ENCODE measurements at regions not wholly inside any gene's neighbourhood (a gene's known extent, or its start where the extent isn't known, plus 50 kb on each side); places are given as distances from the start of the nearest gene placed in this dataset.

GRCh38 chr14:55976655-55977054, 141.6 kb upstream of the PELI2 start:
- no peak overlapping the region for H3K14ac ChIP-seq (ENCODE audit: low read length)
- no peak overlapping the region for H3K4me3 ChIP-seq (ENCODE audit: low read depth, low read length)
- no peak overlapping the region for H4K12ac ChIP-seq (ENCODE audit: low read depth, low read length)

GRCh38 chr14:55977392-55978150, 140.6 kb upstream of the PELI2 start:
- no peak for DNase-seq
- H3K9ac ChIP-seq (ENCODE audit: low read length) = no peak overlapping the region
- no peak overlapping the region for H4K91ac ChIP-seq (ENCODE audit: low read depth, low read length)
- no peak overlapping the region for H3K18ac ChIP-seq (ENCODE audit: low read length)
- H3K36me3 ChIP-seq (ENCODE audit: control insufficient read depth in 1 of 2, insufficient read depth in 2 of 2, low read length in 2 of 2) = no peaks in the 10 kb centered on the region
- H4K12ac ChIP-seq (ENCODE audit: low read depth, low read length) = no peak overlapping the region
- H3K23ac ChIP-seq (ENCODE audit: low read length) = no peak overlapping the region
- no peak overlapping the region for H2BK120ac ChIP-seq (ENCODE audit: insufficient read depth, low read length, poor library complexity)
- WGBS (ENCODE audit: extremely low coverage, insufficient coverage, insufficient read length) = no CpG with 5 or more reads among the region's 4 CpGs
- no peak overlapping the region for H3K14ac ChIP-seq (ENCODE audit: low read length)
- H3K79me1 ChIP-seq (ENCODE audit: low read length) = no peaks in the 10 kb centered on the region
- H3K4me3 ChIP-seq (ENCODE audit: low read depth, low read length) = no peak overlapping the region
- H3K9me3 ChIP-seq (ENCODE audit: insufficient read depth, low read depth, low read length) = no peaks in the 10 kb centered on the region
- no peak overlapping the region for H3K4me2 ChIP-seq (ENCODE audit: low read length)
- H2AFZ ChIP-seq (ENCODE audit: insufficient read depth, low read length, poor library complexity) = no peak overlapping the region
- no peaks in the 10 kb centered on the region for H3K27me3 ChIP-seq (ENCODE audit: insufficient read depth, low read length)
- H3K4me1 ChIP-seq (ENCODE audit: control insufficient read depth in 1 of 2, insufficient read depth in 2 of 2, low read length in 2 of 2) = peaks cover 0 to 5% of the 10 kb centered on the region in 2 experiments
- no peak overlapping the region for H2BK12ac ChIP-seq (ENCODE audit: low read length)
- H2AK5ac ChIP-seq (ENCODE audit: low read length) = no peak overlapping the region
- H3K79me2 ChIP-seq (ENCODE audit: control insufficient read depth, insufficient read depth, low read length, poor library complexity) = no peaks in the 10 kb centered on the region
- no peak overlapping the region for H3K27ac ChIP-seq (ENCODE audit: low read depth, low read length)
- H3K4ac ChIP-seq (ENCODE audit: low read depth, low read length) = no peak overlapping the region
- H2BK5ac ChIP-seq (ENCODE audit: low read depth, low read length, poor library complexity) = no peak overlapping the region
- H4K8ac ChIP-seq (ENCODE audit: low read depth, low read length) = no peak overlapping the region

More at GRCh38 chr14:55976655-55977054, 141.6 kb upstream of the PELI2 start:
- Histone ChIP-seq H2AK5ac (ENCODE audit: low read length) (no peak overlapping the region), H3K27me3 (ENCODE audit: insufficient read depth, low read length) (no peaks in the 10 kb centered on the region), H3K79me1 (ENCODE audit: low read length) (no peaks in the 10 kb centered on the region), H3K79me2 (ENCODE audit: control insufficient read depth, insufficient read depth, low read length, poor library complexity) (no peaks in the 10 kb centered on the region), H3K18ac (ENCODE audit: low read length) (no peak overlapping the region), H2AFZ (ENCODE audit: insufficient read depth, low read length, poor library complexity) (no peak overlapping the region), H4K8ac (ENCODE audit: low read depth, low read length) (no peak overlapping the region), H2BK5ac (ENCODE audit: low read depth, low read length, poor library complexity) (no peak overlapping the region), H2BK120ac (ENCODE audit: insufficient read depth, low read length, poor library complexity) (no peak overlapping the region), H3K23ac (ENCODE audit: low read length) (no peak overlapping the region), H3K4me2 (ENCODE audit: low read length) (no peak overlapping the region), H3K36me3 (ENCODE audit: control insufficient read depth in 1 of 2, insufficient read depth in 2 of 2, low read length in 2 of 2) (no peaks in the 10 kb centered on the region), H4K91ac (ENCODE audit: low read depth, low read length) (no peak overlapping the region), H2BK12ac (ENCODE audit: low read length) (no peak overlapping the region), H3K4me1 (ENCODE audit: control insufficient read depth in 1 of 2, insufficient read depth in 2 of 2, low read length in 2 of 2) (peaks cover 0 to 5% of the 10 kb centered on the region in 2 experiments), H3K9ac (ENCODE audit: low read length) (no peak overlapping the region), H3K27ac (ENCODE audit: low read depth, low read length) (no peak overlapping the region), H3K9me3 (ENCODE audit: insufficient read depth, low read depth, low read length) (no peaks in the 10 kb centered on the region), H3K4ac (ENCODE audit: low read depth, low read length) (no peak overlapping the region)
- DNase-seq = no peak
- WGBS (ENCODE audit: extremely low coverage, insufficient coverage, insufficient read length) = no CpG with 5 or more reads among the region's 3 CpGs

- Histone ChIP-seq H3K27me3 (ENCODE audit: insufficient read depth, low read length) (no peaks in the 10 kb centered on the region), H2BK120ac (ENCODE audit: insufficient read depth, low read length, poor library complexity) (no peak overlapping the region), H3K23ac (ENCODE audit: low read length) (no peak overlapping the region), H3K18ac (ENCODE audit: low read length) (no peak overlapping the region), H3K79me2 (ENCODE audit: control insufficient read depth, insufficient read depth, low read length, poor library complexity) (no peaks in the 10 kb centered on the region), H2AK5ac (ENCODE audit: low read length) (no peak overlapping the region), H3K79me1 (ENCODE audit: low read length) (no peaks in the 10 kb centered on the region), H4K8ac (ENCODE audit: low read depth, low read length) (no peak overlapping the region), H3K4ac (ENCODE audit: low read depth, low read length) (no peak overlapping the region), H3K4me2 (ENCODE audit: low read length) (no peak overlapping the region), H3K9me3 (ENCODE audit: insufficient read depth, low read depth, low read length) (no peaks in the 10 kb centered on the region), H2BK5ac (ENCODE audit: low read depth, low read length, poor library complexity) (no peak overlapping the region), H3K36me3 (ENCODE audit: control insufficient read depth in 1 of 2, insufficient read depth in 2 of 2, low read length in 2 of 2) (no peaks in the 10 kb centered on the region), H3K14ac (ENCODE audit: low read length) (no peak overlapping the region), H3K4me1 (ENCODE audit: control insufficient read depth in 1 of 2, insufficient read depth in 2 of 2, low read length in 2 of 2) (peaks cover 0 to 3% of the 10 kb centered on the region in 2 experiments), H3K9ac (ENCODE audit: low read length) (no peak overlapping the region), H3K27ac (ENCODE audit: low read depth, low read length) (no peak overlapping the region), H3K4me3 (ENCODE audit: low read depth, low read length) (no peak overlapping the region), H4K12ac (ENCODE audit: low read depth, low read length) (no peak overlapping the region), H2BK12ac (ENCODE audit: low read length) (no peak overlapping the region), H2AFZ (ENCODE audit: insufficient read depth, low read length, poor library complexity) (no peak overlapping the region), H4K91ac (ENCODE audit: low read depth, low read length) (no peak overlapping the region)
- DNase-seq = no peak
- WGBS (ENCODE audit: extremely low coverage, insufficient coverage, insufficient read length) = no CpG with 5 or more reads among the region's 2 CpGs
These were observed 139.1 kb upstream of the PELI2 start for GRCh38 chr14:55979096-55979495.

GRCh38 chr14:55979781-55980180, 138.4 kb upstream of the PELI2 start:
- Histone ChIP-seq H3K9me3 (ENCODE audit: insufficient read depth, low read depth, low read length) (no peaks in the 10 kb centered on the region), H3K4ac (ENCODE audit: low read depth, low read length) (no peak overlapping the region), H3K18ac (ENCODE audit: low read length) (no peak overlapping the region), H3K4me1 (ENCODE audit: control insufficient read depth in 1 of 2, insufficient read depth in 2 of 2, low read length in 2 of 2) (no peaks in the 10 kb centered on the region), H3K36me3 (ENCODE audit: control insufficient read depth in 1 of 2, insufficient read depth in 2 of 2, low read length in 2 of 2) (no peaks in the 10 kb centered on the region), H4K91ac (ENCODE audit: low read depth, low read length) (no peak overlapping the region), H3K79me1 (ENCODE audit: low read length) (no peaks in the 10 kb centered on the region), H4K12ac (ENCODE audit: low read depth, low read length) (no peak overlapping the region), H2AK5ac (ENCODE audit: low read length) (no peak overlapping the region), H3K79me2 (ENCODE audit: control insufficient read depth, insufficient read depth, low read length, poor library complexity) (no peaks in the 10 kb centered on the region), H2AFZ (ENCODE audit: insufficient read depth, low read length, poor library complexity) (no peak overlapping the region), H3K4me2 (ENCODE audit: low read length) (no peak overlapping the region), H4K8ac (ENCODE audit: low read depth, low read length) (no peak overlapping the region), H2BK5ac (ENCODE audit: low read depth, low read length, poor library complexity) (no peak overlapping the region), H3K9ac (ENCODE audit: low read length) (no peak overlapping the region), H3K14ac (ENCODE audit: low read length) (no peak overlapping the region), H2BK12ac (ENCODE audit: low read length) (no peak overlapping the region), H2BK120ac (ENCODE audit: insufficient read depth, low read length, poor library complexity) (no peak overlapping the region), H3K4me3 (ENCODE audit: low read depth, low read length) (no peak overlapping the region), H3K27ac (ENCODE audit: low read depth, low read length) (no peak overlapping the region), H3K27me3 (ENCODE audit: insufficient read depth, low read length) (no peaks in the 10 kb centered on the region), H3K23ac (ENCODE audit: low read length) (no peak overlapping the region)
- DNase-seq = no peak
- no CpG with 5 or more reads among the region's 1 CpG for WGBS (ENCODE audit: extremely low coverage, insufficient coverage, insufficient read length)

All from trophoblast cell (in vitro differentiated cells and primary cell).